K562 (cell line): ENCODE measurements at regions not wholly inside any gene's neighbourhood (a gene's known extent, or its start where the extent isn't known, plus 50 kb on each side); places are given as distances from the start of the nearest gene placed in this dataset.

Experiments
- ATAC-seq: fragments of 200-7000 bp; cut with Tn5 transposase; 3 replicates; pipeline ENCODE4 v1.9.1; 2020; ENCODE audit warnings: moderate library complexity
- BruUV-seq: library from RNA; stranded (reverse); fragments of 400-500 nt; replicated peaks from 2 replicates; lab custom pipeline; 2021; lab: Mats Ljungman, UMichigan
- CTCF ChIA-PET: fragments of 300-600 bp; formaldehyde crosslinking; extraction: SDS; loops from one replicate; lab custom pipeline; 2021; ENCODE audit warnings: low intra/inter-chr PET ratio; lab: Yijun Ruan, JAX
- POLR2A ChIA-PET: fragments of 300-600, 350-650 bp; sonication (Branson Sonifier 250); formaldehyde crosslinking; extraction: SDS; loops from one replicate; lab custom pipeline; 2021; ENCODE audit warnings: antibody characterized with exemption, inconsistent platforms; lab: Yijun Ruan, JAX
- DNase-seq, 4 experiments: peaks; one replicate each; pipeline versions ENCODE4 v3.0.0 to v3.0.0-alpha.2; 2011 to 2018; ENCODE audit warnings: low spot score in 3 of 4, mixed read lengths in 3 of 4; ENCODE audit errors: extremely low read depth in 1 of 4
- FAIRE-seq: peaks from 2 replicates; lab custom pipeline; 2011; peaks lifted over from hg19 to GRCh38; lab: Jason Lieb, UNC
- H2AFZ ChIP-seq: 2 replicates; pipeline ENCODE4 v1.6.0; 2011; ENCODE audit warnings: low read depth, low read length, control low read depth, inconsistent platforms
- H3K27ac ChIP-seq: fragments of 200-600 bp; 3 replicates; pipeline ENCODE4 v1.8.0; 2011; ENCODE audit warnings: low read depth, mild to moderate bottlenecking, control low read depth, inconsistent platforms, low read length, moderate library complexity, mixed read lengths; ENCODE audit errors: extremely low read depth
- H3K27me3 ChIP-seq, 2 experiments: fragments of 300-600 bp in 1 of 2; 2 replicates in 1 of 2; 3 replicates in 1 of 2; pipeline versions ENCODE4 v1.6.0 to v1.8.0; 2011; ENCODE audit warnings: inconsistent platforms in 2 of 2, low read length in 2 of 2, mild to moderate bottlenecking in 1 of 2, mixed read lengths in 1 of 2, moderate library complexity in 1 of 2; ENCODE audit not compliant: control insufficient read depth in 2 of 2, insufficient read depth in 2 of 2
- H3K36me3 ChIP-seq: fragments of 300-600 bp; 3 replicates; pipeline ENCODE4 v1.8.0; 2011; ENCODE audit warnings: mild to moderate bottlenecking, low read length, inconsistent platforms; ENCODE audit not compliant: control insufficient read depth, insufficient read depth
- H3K4me1 ChIP-seq, 2 experiments: fragments of 200-600 bp in 1 of 2; replicated peaks in 1 of 2; 2 replicates in 1 of 2; 3 replicates in 1 of 2; pipeline versions ENCODE4 v1.5.1 to v1.8.0; 2011; ENCODE audit warnings: inconsistent platforms in 2 of 2, low read length in 2 of 2, mild to moderate bottlenecking in 1 of 2, mixed read lengths in 1 of 2, moderate library complexity in 1 of 2; ENCODE audit not compliant: control insufficient read depth in 2 of 2, insufficient read depth in 2 of 2
- H3K4me2 ChIP-seq: 2 replicates; pipeline ENCODE4 v1.6.1; 2011; ENCODE audit warnings: low read length, control low read depth, inconsistent platforms, mixed read lengths; ENCODE audit not compliant: insufficient read depth
- H3K4me3 ChIP-seq: fragments of 200-600 bp; sonication (generic), shearing (Covaris generic); 2 replicates; pipeline ENCODE4 v1.5.1; 2016; ENCODE audit warnings: control low read depth, inconsistent platforms
- H3K79me2 ChIP-seq: fragments of 200-600 bp; 3 replicates; pipeline ENCODE4 v1.8.0; 2011; ENCODE audit warnings: low read length, inconsistent platforms; ENCODE audit not compliant: control insufficient read depth, insufficient read depth
- H3K9ac ChIP-seq, 2 experiments: 2 replicates each; pipeline versions ENCODE4 v1.6.0 to v1.6.1; 2011; ENCODE audit warnings: low read depth in 2 of 2, low read length in 2 of 2, control low read depth in 1 of 2, inconsistent platforms in 1 of 2, mild to moderate bottlenecking in 1 of 2, mixed read lengths in 1 of 2; ENCODE audit not compliant: insufficient read depth in 1 of 2
- H3K9me1 ChIP-seq: one replicate; pipeline ENCODE4 v1.6.0; 2011; ENCODE audit warnings: inconsistent platforms, mild to moderate bottlenecking, low read length, moderate library complexity; ENCODE audit not compliant: control insufficient read depth, insufficient read depth
- H3K9me3 ChIP-seq: replicated peaks from 2 replicates; pipeline ENCODE4 v1.5.1; 2011; ENCODE audit warnings: low read depth, low read length, inconsistent platforms; ENCODE audit not compliant: control insufficient read depth, insufficient read depth
- H4K20me1 ChIP-seq: replicated peaks from 2 replicates; pipeline ENCODE4 v1.6.1; 2011; ENCODE audit warnings: low read length, inconsistent platforms, mixed read lengths; ENCODE audit not compliant: control insufficient read depth, insufficient read depth
- ARID3A ChIP-seq: IDR thresholded peaks from 2 replicates; pipeline ENCODE4 v1.6.1; 2012; ENCODE audit warnings: low read depth, low read length, improper control_type of control experiment, borderline replicate concordance
- ATF6 ChIP-seq: sonication (generic); formaldehyde crosslinking; IDR thresholded peaks from 2 replicates; pipeline ENCODE4 v1.4.0; 2020; ENCODE audit warnings: mild to moderate bottlenecking, missing genetic modification reagents
- FOXJ3 ChIP-seq: sonication (generic); formaldehyde crosslinking; IDR thresholded peaks from 2 replicates; pipeline ENCODE4 v1.4.0; 2020; ENCODE audit warnings: mild to moderate bottlenecking, missing genetic modification reagents
- PBX2 ChIP-seq, 2 experiments: IDR thresholded peaks in 1 of 2; conservative IDR thresholded peaks in 1 of 2; 2 replicates each; pipeline ENCODE4 v1.6.1; 2016; ENCODE audit warnings: low read depth in 2 of 2, mild to moderate bottlenecking in 1 of 2, missing compliant biosample characterization in 1 of 2, missing genetic modification characterization in 1 of 2, moderate library complexity in 1 of 2
- PKNOX1 ChIP-seq: fragments of 450-650 bp; IDR thresholded peaks from 2 replicates; pipeline ENCODE4 v1.6.1; 2016
- ZBTB49 ChIP-seq: sonication (generic); formaldehyde crosslinking; IDR thresholded peaks from 2 replicates; pipeline ENCODE4 v1.8.0; 2022; ENCODE audit warnings: missing genetic modification reagents, mild to moderate bottlenecking, borderline replicate concordance
- ZEB2 ChIP-seq: fragments of 450-650 bp; IDR thresholded peaks from 2 replicates; pipeline ENCODE4 v1.6.1; 2016
- ZNF146 ChIP-seq: IDR thresholded peaks from one replicate; pipeline ENCODE4 v1.6.1; 2018; ENCODE audit warnings: missing compliant biosample characterization; ENCODE audit not compliant: unreplicated experiment
- WGBS: fragments of 100-300 bp; shearing (Covaris generic); methylation state at CpG from one replicate; pipeline ENCODE4 v1.1.6; 2016; ENCODE audit warnings: low coverage, mixed read lengths; ENCODE audit not compliant: insufficient coverage; ENCODE audit errors: missing lambda C conversion rate; 5-methylcytosine and 5-hydroxymethylcytosine counted together
- in situ Hi-C: fragments of 300-500 bp; cut with MboI; formaldehyde crosslinking; loops from 4 replicates; pipeline ENCODE4 v1.15.0; 2018; ENCODE audit warnings: inconsistent platforms, mixed read lengths
- intact Hi-C: fragments of 100-400 bp; cut with micrococcal nuclease; formaldehyde crosslinking; loops from 2 replicates; pipeline ENCODE4 v1.14.2; 2022

- TF ChIP-seq PBX2 (CRISPR knock-in tag; IDR thresholded peaks at IDR 0.05; ENCODE audit: low read depth) (no peak), PBX2 (tag; conservative IDR thresholded peaks at IDR 0.05; ENCODE audit: low read depth) (no peak), PKNOX1 (no peak)
These were observed 101.1 kb downstream of the TMEM174 start (continued) for GRCh38 chr5:73274121-73274520.

- intact Hi-C loops: no loop called here
- Histone ChIP-seq H3K9me1 (peaks cover 4% of the 10 kb centered on the region), H3K36me3 (no peaks in the 10 kb centered on the region), H3K79me2 (no peaks in the 10 kb centered on the region), H3K9ac (no peak overlapping the region), H3K27me3 (peaks cover 21 to 24% of the 10 kb centered on the region in 2 experiments; a peak in 4 of 5 replicates), H3K4me1 (no peaks in the 10 kb centered on the region), H3K4me3 (no peak overlapping the region), H2AFZ (no peak overlapping the region), H3K9me3 (no peaks in the 10 kb centered on the region), H4K20me1 (0 out of 2 replicates have a peak, but pooled peaks cover 3% of the 10 kb centered on the region), H3K4me2 (no peak overlapping the region), H3K27ac (no peak overlapping the region)
- ATAC-seq: no peak
- WGBS: 0% methylated on average over 6 of the region's 6 CpGs
- no TSS peak for BruUV-seq
- in situ Hi-C loops: no loop called here
- no peak for FAIRE-seq
- DNase-seq: no peak
- ChIA-PET CTCF (no interaction called here), POLR2A (interaction anchor here (0.6 to 0.8 kb wide), 2 partner anchors 19 to 28 kb away, joined by 3 read pairs; no protein-coding TSS in a partner anchor)
- TF ChIP-seq ATF6 (CRISPR knock-in tag) (no peak), ZEB2 (no peak), ARID3A (no peak), ZNF146 (CRISPR knock-in tag) (no peak), FOXJ3 (CRISPR knock-in tag) (no peak), ZBTB49 (CRISPR knock-in tag) (no peak)
These were observed 100.5 kb downstream of the TMEM174 start for GRCh38 chr5:73273379-73274050.
